GM12875 (cell line): ENCODE measurements at regions not wholly inside any gene's neighbourhood (a gene's known extent, or its start where the extent isn't known, plus 50 kb on each side); places are given as distances from the start of the nearest gene placed in this dataset.
"Not testable (repeated sequence)": the region's sequence is repeated elsewhere in the genome, so short reads cannot be mapped to it uniquely, and the experiment has no call there.

ENCODE experiments used
- H3K4me3 ChIP-seq: one replicate; pipeline ENCODE4 v1.5.1; 2011; ENCODE audit warnings: low read depth, low read length, control low read depth
- TF ChIP-seq, protein P1 (sequence below): IDR thresholded peaks from 2 replicates; pipeline ENCODE4 v1.5.1; 2011; ENCODE audit warnings: low read depth, mild to moderate bottlenecking, control low read depth, inconsistent platforms, low read length, moderate library complexity, borderline replicate concordance; ENCODE audit not compliant: insufficient read depth

DNA sequence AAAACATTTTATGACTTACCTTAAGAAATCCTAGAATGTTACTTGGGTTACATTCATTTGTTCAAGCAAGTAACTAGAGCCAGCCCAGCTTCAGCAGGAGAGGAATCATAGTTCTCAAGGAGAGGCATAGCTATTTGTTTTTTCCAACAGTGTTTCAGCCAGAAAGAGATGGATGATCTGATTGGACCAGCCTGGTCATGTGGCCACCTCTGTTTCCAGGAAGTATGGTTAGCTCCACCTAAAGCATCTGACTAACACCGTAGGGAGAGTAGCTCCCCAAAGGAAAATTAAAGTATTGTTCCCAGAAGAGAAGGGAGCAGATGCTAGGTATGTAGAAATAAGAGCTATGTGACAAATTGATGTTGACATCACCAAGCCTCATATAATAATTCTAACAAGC, 417.1 kb downstream of the TAFA4 start:
- TF ChIP-seq, protein P1, sequence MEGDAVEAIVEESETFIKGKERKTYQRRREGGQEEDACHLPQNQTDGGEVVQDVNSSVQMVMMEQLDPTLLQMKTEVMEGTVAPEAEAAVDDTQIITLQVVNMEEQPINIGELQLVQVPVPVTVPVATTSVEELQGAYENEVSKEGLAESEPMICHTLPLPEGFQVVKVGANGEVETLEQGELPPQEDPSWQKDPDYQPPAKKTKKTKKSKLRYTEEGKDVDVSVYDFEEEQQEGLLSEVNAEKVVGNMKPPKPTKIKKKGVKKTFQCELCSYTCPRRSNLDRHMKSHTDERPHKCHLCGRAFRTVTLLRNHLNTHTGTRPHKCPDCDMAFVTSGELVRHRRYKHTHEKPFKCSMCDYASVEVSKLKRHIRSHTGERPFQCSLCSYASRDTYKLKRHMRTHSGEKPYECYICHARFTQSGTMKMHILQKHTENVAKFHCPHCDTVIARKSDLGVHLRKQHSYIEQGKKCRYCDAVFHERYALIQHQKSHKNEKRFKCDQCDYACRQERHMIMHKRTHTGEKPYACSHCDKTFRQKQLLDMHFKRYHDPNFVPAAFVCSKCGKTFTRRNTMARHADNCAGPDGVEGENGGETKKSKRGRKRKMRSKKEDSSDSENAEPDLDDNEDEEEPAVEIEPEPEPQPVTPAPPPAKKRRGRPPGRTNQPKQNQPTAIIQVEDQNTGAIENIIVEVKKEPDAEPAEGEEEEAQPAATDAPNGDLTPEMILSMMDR: no peak

DNA sequence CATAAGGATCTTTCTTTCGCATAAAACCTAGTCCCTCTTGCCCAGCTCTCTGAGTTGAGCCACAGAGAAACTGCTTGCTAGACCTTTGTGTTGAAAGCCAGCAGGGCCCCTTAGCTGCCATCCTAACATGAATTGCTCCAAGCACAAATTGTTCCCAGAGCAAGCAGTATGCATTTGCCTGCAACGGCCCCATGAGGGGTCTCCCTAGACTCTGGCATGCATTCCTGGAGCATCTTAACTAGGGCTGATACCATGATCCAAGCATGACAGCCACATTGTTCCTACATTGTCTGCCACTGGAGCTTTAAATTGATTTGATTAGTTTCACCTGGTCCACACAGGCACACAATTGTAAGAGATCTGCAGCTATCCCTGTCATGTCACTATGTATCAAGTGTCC, 428.1 kb downstream of the TAFA4 start:
- TF ChIP-seq, protein P1: no peak
- H3K4me3 ChIP-seq: no peak overlapping the region

More for the DNA sequence above, 417.1 kb downstream of the TAFA4 start:
- H3K4me3 ChIP-seq: no peak overlapping the region

DNA sequence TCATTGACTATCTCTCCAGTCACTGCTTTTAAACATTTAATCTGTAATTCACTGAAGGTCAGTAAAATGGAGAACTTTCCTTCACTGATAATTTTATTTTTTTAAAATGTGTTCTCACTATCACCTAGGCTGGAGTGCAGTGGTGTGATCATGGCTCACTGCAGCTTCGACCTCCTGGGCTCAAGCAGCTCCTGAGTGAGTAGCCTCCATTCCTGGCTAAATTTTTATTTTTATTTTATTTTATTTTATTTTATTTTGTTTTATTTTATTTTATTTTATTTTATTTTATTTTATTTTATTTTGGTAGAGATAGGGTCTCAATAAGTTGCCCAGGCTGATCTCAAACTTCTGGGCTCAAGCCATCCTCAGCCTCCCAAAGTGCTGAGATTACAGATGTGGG, 446.5 kb downstream of the TAFA4 start:
- H3K4me3 ChIP-seq: not testable (repeated sequence)

DNA sequence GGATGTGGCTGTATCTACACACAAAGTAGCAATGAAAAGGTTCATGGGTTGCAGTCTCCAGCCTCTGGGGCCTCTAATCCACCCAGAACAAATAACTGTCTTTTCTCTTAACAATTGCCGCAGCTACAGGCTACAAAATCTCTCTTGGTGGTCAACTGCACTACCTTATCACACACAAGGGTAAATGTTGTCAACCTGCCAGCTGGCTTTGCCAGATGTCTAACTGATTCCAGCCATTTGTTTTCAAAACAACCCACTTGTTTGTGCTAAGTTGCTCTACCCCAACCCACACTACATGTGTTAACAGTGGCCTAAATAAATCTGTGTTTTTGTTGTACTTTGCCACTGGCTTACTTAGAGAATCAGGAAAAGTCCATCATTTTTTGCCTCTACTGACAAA, 447.3 kb downstream of the TAFA4 start:
- TF ChIP-seq, protein P1: no peak
- H3K4me3 ChIP-seq: no peak overlapping the region

DNA sequence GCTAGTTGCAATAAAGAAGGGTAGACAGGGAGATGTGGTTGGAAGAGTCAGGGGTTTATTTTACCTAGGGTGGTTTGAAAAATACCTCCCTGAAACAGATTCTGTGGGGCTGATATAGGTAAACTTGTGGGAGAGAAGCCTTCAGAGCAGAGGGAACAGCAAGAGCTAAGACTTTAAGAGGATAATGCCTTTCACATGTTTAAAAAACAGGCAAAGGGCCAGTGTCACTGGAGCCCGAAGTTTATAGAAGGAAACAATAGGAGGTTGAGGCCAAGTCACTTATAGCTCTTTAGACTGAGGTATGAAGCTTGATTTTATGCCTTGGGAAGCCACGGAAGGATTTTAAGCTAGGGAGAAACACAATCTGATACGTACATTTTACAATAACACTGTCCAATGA, 448.7 kb downstream of the TAFA4 start:
- TF ChIP-seq, protein P1: no peak
- no peak overlapping the region for H3K4me3 ChIP-seq

DNA sequence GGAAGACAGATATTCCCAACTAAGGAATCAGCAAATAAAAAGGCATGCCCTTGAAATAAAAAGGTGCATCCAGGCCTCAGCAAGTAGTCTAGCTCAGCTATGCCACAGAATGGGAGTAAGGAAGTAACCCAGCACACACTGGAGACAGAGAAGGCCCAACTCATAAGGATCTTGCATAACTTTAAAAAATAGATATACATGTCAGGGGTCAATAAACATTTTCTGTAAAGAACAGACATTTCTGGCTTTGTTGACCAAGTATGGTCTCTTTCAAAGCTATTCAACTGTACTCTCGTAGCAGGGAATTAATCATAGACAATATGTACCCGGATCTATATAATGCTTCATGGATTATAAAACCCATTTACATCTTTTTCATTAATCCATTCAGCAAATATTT, 449.3 kb downstream of the TAFA4 start:
- TF ChIP-seq, protein P1: no peak
- no peak overlapping the region for H3K4me3 ChIP-seq

DNA sequence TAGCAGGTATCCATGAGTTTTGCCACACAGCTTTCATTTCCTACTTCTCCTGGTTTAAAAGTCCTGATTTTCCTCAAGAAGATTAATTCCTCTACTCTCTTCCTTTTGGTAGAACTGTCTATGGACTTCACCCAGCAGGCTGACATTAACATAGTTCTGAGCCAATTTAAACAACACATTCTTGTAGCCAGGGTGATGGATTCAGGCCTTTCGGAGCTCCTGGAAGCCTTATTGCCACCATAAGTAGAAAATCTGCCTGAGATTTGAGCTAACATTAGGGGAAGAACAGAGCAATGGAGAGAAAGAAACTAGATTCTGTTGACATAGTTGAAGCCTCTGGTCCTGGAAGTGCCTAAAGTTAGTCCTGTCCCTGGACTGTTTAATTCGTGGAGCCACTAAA, 449.8 kb downstream of the TAFA4 start:
- H3K4me3 ChIP-seq: no peak overlapping the region
- TF ChIP-seq, protein P1: no peak

DNA sequence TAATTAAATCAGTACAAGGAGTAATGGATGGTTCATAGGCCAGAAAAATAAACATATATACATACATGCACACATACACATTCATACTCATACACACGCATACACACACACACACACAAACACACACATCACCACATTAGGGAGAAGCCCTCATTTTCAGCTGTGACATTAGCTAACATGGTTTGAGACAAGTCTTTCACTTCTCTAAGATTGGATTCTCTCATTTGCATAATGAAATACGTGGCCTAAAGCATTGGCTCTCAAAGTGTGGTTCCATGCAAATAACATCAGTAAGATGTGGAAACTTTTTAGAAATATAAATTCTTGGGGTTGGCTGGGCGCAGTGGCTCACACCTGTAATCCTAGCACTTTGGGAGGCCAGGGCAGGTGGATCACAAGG, 452.6 kb downstream of the TAFA4 start:
- H3K4me3 ChIP-seq: no peak overlapping the region
- TF ChIP-seq, protein P1: no peak
